ENCODE measurements at regions not wholly inside any gene's neighbourhood (a gene's known extent, or its start where the extent isn't known, plus 50 kb on each side); places are given as distances from the start of the nearest gene placed in this dataset.

GRCh38 chr13:44819772-44820171 lies 169.5 kb downstream of the NUFIP1 start:
- no peaks in the 10 kb centered on the region for H3K9me3 Mint-ChIP-seq
- no peak overlapping the region for H3K4me3 Mint-ChIP-seq
- no peaks in the 10 kb centered on the region for H3K36me3 Mint-ChIP-seq (ENCODE audit: low read depth)
- no peaks in the 10 kb centered on the region for H3K27me3 Mint-ChIP-seq (ENCODE audit: low read depth)
- no peaks in the 10 kb centered on the region for H3K4me1 Mint-ChIP-seq
- no peak overlapping the region for H3K27ac Mint-ChIP-seq
- TF ChIP-seq CTCF (IDR thresholded peaks at IDR 0.05; ENCODE audit: unreplicated experiment in 3 of 3): no peak

- Mint-ChIP-seq H3K9me3 (no peaks in the 10 kb centered on the region), H3K27me3 (ENCODE audit: low read depth) (no peaks in the 10 kb centered on the region), H3K4me1 (no peaks in the 10 kb centered on the region), H3K4me3 (no peak overlapping the region), H3K27ac (no peak overlapping the region), H3K36me3 (ENCODE audit: low read depth) (no peaks in the 10 kb centered on the region)
- TF ChIP-seq CTCF (IDR thresholded peaks at IDR 0.05; ENCODE audit: unreplicated experiment in 3 of 3): no peak
Observed at GRCh38 chr13:44819245-44819644, 170.0 kb downstream of the NUFIP1 start.

DNA sequence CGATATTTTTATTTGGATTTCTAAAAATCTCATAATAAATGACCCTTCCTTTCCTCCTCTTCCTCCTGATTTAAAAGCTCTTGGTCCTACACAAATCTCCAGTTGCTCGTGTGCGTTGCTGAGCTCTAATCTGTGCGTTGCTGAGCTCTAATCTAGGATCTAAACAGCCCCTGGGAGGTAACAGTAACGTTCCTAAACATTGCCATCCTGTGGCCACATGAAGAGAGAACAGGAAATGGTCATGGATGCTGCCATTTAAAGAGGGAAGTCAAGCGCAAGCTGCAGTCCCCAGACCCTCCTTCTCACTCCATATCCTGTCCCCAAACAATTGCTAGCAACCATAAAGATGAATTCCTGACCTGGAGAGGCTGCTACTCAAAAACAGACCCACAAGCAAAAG lies 170.8 kb downstream of the NUFIP1 start:
- Mint-ChIP-seq H3K4me3 (no peak overlapping the region), H3K27ac (no peak overlapping the region), H3K36me3 (ENCODE audit: low read depth) (no peaks in the 10 kb centered on the region), H3K9me3 (no peaks in the 10 kb centered on the region), H3K27me3 (ENCODE audit: low read depth) (no peaks in the 10 kb centered on the region), H3K4me1 (no peaks in the 10 kb centered on the region)
- peak in 1 of 3 experiments; percentile 15 for TF ChIP-seq CTCF (IDR thresholded peaks at IDR 0.05; ENCODE audit: unreplicated experiment in 3 of 3)

- H3K36me3 Mint-ChIP-seq (ENCODE audit: low read depth): no peaks in the 10 kb centered on the region
- H3K4me1 Mint-ChIP-seq: no peaks in the 10 kb centered on the region
- no peak for TF ChIP-seq CTCF (IDR thresholded peaks at IDR 0.05; ENCODE audit: unreplicated experiment in 3 of 3)
- no peak overlapping the region for H3K4me3 Mint-ChIP-seq
- H3K9me3 Mint-ChIP-seq: no peaks in the 10 kb centered on the region
- no peak overlapping the region for H3K27ac Mint-ChIP-seq
- H3K27me3 Mint-ChIP-seq (ENCODE audit: low read depth): no peaks in the 10 kb centered on the region
Observed at GRCh38 chr13:44818016-44818415, 171.3 kb downstream of the NUFIP1 start.

GRCh38 chr13:44817131-44817671 lies 172.1 kb downstream of the NUFIP1 start:
- no peak for TF ChIP-seq CTCF (IDR thresholded peaks at IDR 0.05; ENCODE audit: unreplicated experiment in 3 of 3)
- H3K27me3 Mint-ChIP-seq (ENCODE audit: low read depth): no peaks in the 10 kb centered on the region
- H3K36me3 Mint-ChIP-seq (ENCODE audit: low read depth): no peaks in the 10 kb centered on the region
- H3K9me3 Mint-ChIP-seq: no peaks in the 10 kb centered on the region
- H3K27ac Mint-ChIP-seq: no peak overlapping the region
- no peak overlapping the region for H3K4me3 Mint-ChIP-seq
- H3K4me1 Mint-ChIP-seq: no peaks in the 10 kb centered on the region

DNA sequence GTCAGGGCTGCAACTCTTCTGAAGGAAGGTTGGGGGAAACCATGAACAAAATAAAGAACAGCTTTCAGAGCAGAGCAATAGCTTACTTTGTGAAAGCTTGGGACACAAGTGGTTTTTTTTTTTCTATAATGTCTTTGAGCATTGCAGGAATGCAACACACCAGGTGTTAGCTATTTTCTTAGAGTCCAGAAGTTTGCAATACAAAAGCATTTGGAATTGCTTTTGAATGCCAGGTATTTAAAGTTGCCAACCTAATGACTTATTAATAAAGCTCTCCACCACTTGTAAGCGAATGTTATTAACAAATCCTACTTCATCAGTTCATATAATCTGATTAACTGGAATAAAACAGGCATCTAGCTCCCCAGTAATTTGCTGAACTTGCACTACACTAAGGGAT lies 172.6 kb downstream of the NUFIP1 start:
- no peak overlapping the region for H3K4me3 Mint-ChIP-seq
- TF ChIP-seq CTCF (IDR thresholded peaks at IDR 0.05; ENCODE audit: unreplicated experiment in 3 of 3): no peak

More for the DNA sequence above, 172.6 kb downstream of the NUFIP1 start:
- Mint-ChIP-seq H3K9me3 (no peaks in the 10 kb centered on the region), H3K27ac (no peak overlapping the region), H3K27me3 (ENCODE audit: low read depth) (no peaks in the 10 kb centered on the region), H3K4me1 (no peaks in the 10 kb centered on the region), H3K36me3 (ENCODE audit: low read depth) (no peaks in the 10 kb centered on the region)
